ENCODE measurements at regions not wholly inside any gene's neighbourhood (a gene's known extent, or its start where the extent isn't known, plus 50 kb on each side); places are given as distances from the start of the nearest gene placed in this dataset.

- H2BK120ac ChIP-seq (ENCODE audit: low read depth, low read length): no peak overlapping the region
Observed at GRCh38 chr12:113643177-113643974, 171.7 kb upstream of the LHX5 start.

GRCh38 chr12:113642672-113643071 lies 171.0 kb upstream of the LHX5 start:
- Histone ChIP-seq H4K8ac (ENCODE audit: low read depth, low read length) (no peak overlapping the region), H3K9ac (ENCODE audit: low read depth, low read length, poor library complexity) (no peak overlapping the region), H3K4ac (ENCODE audit: low read length) (no peak overlapping the region), H3K4me1 (ENCODE audit: control insufficient read depth in 2 of 2, insufficient read depth in 1 of 2, low read depth in 1 of 2, low read length in 2 of 2) (peaks cover 0 to 6% of the 10 kb centered on the region in 2 donors), H3K9me3 (replicated peaks in 1 of 2; ENCODE audit: control insufficient read depth in 2 of 2, insufficient read depth in 1 of 2, low read depth in 1 of 2, low read length in 2 of 2) (no peaks in the 10 kb centered on the region), H3K14ac (ENCODE audit: low read length) (no peak overlapping the region), H3K4me2 (ENCODE audit: insufficient read depth, low read length, poor library complexity, severe bottlenecking) (no peak overlapping the region), H3K79me1 (ENCODE audit: low read depth, low read length) (no peaks in the 10 kb centered on the region), H2BK5ac (ENCODE audit: low read length) (no peak overlapping the region), H2AFZ (ENCODE audit: low read length) (no peak overlapping the region), H3K36me3 (replicated peaks in 1 of 2; ENCODE audit: control insufficient read depth in 2 of 2, insufficient read depth in 2 of 2, low read length in 2 of 2) (no peaks in the 10 kb centered on the region), H3K4me3 (ENCODE audit: low read length in 2 of 2) (no peak overlapping the region), H3K18ac (ENCODE audit: low read length) (no peak overlapping the region), H2BK15ac (ENCODE audit: low read length) (no peak overlapping the region), H2AK5ac (ENCODE audit: low read depth, low read length) (no peak overlapping the region), H2BK12ac (ENCODE audit: low read length) (no peak overlapping the region), H3K27ac (replicated peaks; ENCODE audit: low read length) (no peak overlapping the region), H3K23ac (ENCODE audit: low read depth, low read length, poor library complexity) (no peak overlapping the region), H4K91ac (ENCODE audit: low read depth, low read length, poor library complexity) (no peak overlapping the region), H3K27me3 (ENCODE audit: control insufficient read depth in 3 of 3, insufficient read depth in 3 of 3, low read depth in 1 of 3, low read length in 3 of 3) (peaks cover 0 to 64% (median 4%) of the 10 kb centered on the region in 3 experiments), H2BK120ac (ENCODE audit: low read depth, low read length) (no peak overlapping the region)
- no peak for DNase-seq (ENCODE audit: low spot score)
- WGBS, 2 donors (ENCODE audit: extremely low coverage in 2 of 2, insufficient read length in 2 of 2, insufficient replicate concordance in 1 of 2): no CpG with 5 or more reads among the region's 2 CpGs

More at GRCh38 chr12:113643177-113643974, 171.7 kb upstream of the LHX5 start:
- Histone ChIP-seq H3K23ac (ENCODE audit: low read depth, low read length, poor library complexity) (no peak overlapping the region), H2AK5ac (ENCODE audit: low read depth, low read length) (no peak overlapping the region), H2BK5ac (ENCODE audit: low read length) (no peak overlapping the region), H4K8ac (ENCODE audit: low read depth, low read length) (no peak overlapping the region), H3K4me3 (ENCODE audit: low read length in 2 of 2) (no peak overlapping the region), H4K91ac (ENCODE audit: low read depth, low read length, poor library complexity) (no peak overlapping the region), H3K9ac (ENCODE audit: low read depth, low read length, poor library complexity) (no peak overlapping the region), H3K27me3 (ENCODE audit: control insufficient read depth in 3 of 3, insufficient read depth in 3 of 3, low read depth in 1 of 3, low read length in 3 of 3) (peaks cover 0 to 69% (median 4%) of the 10 kb centered on the region in 3 experiments), H3K14ac (ENCODE audit: low read length) (no peak overlapping the region), H3K9me3 (replicated peaks in 1 of 2; ENCODE audit: control insufficient read depth in 2 of 2, insufficient read depth in 1 of 2, low read depth in 1 of 2, low read length in 2 of 2) (no peaks in the 10 kb centered on the region), H3K27ac (replicated peaks; ENCODE audit: low read length) (no peak overlapping the region), H3K4ac (ENCODE audit: low read length) (no peak overlapping the region), H3K4me1 (ENCODE audit: control insufficient read depth in 2 of 2, insufficient read depth in 1 of 2, low read depth in 1 of 2, low read length in 2 of 2) (peaks cover 0 to 6% of the 10 kb centered on the region in 2 donors), H3K79me1 (ENCODE audit: low read depth, low read length) (no peaks in the 10 kb centered on the region), H3K36me3 (replicated peaks in 1 of 2; ENCODE audit: control insufficient read depth in 2 of 2, insufficient read depth in 2 of 2, low read length in 2 of 2) (no peaks in the 10 kb centered on the region), H3K18ac (ENCODE audit: low read length) (no peak overlapping the region), H3K4me2 (ENCODE audit: insufficient read depth, low read length, poor library complexity, severe bottlenecking) (no peak overlapping the region), H2BK15ac (ENCODE audit: low read length) (no peak overlapping the region), H2BK12ac (ENCODE audit: low read length) (no peak overlapping the region), H2AFZ (ENCODE audit: low read length) (no peak overlapping the region)
- no CpG with 5 or more reads among the region's 8 CpGs for WGBS, 2 donors (ENCODE audit: extremely low coverage in 2 of 2, insufficient read length in 2 of 2, insufficient replicate concordance in 1 of 2)
- no peak for DNase-seq (ENCODE audit: low spot score)

GRCh38 chr12:113642216-113642615 lies 170.5 kb upstream of the LHX5 start:
- no peak overlapping the region for H2BK120ac ChIP-seq (ENCODE audit: low read depth, low read length)
- H3K4me1 ChIP-seq (ENCODE audit: control insufficient read depth in 2 of 2, insufficient read depth in 1 of 2, low read depth in 1 of 2, low read length in 2 of 2): peaks cover 0 to 5% of the 10 kb centered on the region in 2 donors
- no peak overlapping the region for H3K23ac ChIP-seq (ENCODE audit: low read depth, low read length, poor library complexity)
- H3K4me3 ChIP-seq (ENCODE audit: low read length in 2 of 2): no peak overlapping the region
- no peaks in the 10 kb centered on the region for H3K79me1 ChIP-seq (ENCODE audit: low read depth, low read length)
- no peaks in the 10 kb centered on the region for H3K9me3 ChIP-seq (replicated peaks in 1 of 2; ENCODE audit: control insufficient read depth in 2 of 2, insufficient read depth in 1 of 2, low read depth in 1 of 2, low read length in 2 of 2)
- H3K27me3 ChIP-seq (ENCODE audit: control insufficient read depth in 3 of 3, insufficient read depth in 3 of 3, low read depth in 1 of 3, low read length in 3 of 3): peaks cover 0 to 69% (median 4%) of the 10 kb centered on the region in 3 experiments
- no peak overlapping the region for H2BK12ac ChIP-seq (ENCODE audit: low read length)
- no peak overlapping the region for H3K14ac ChIP-seq (ENCODE audit: low read length)
- no peak overlapping the region for H2AFZ ChIP-seq (ENCODE audit: low read length)
- H3K36me3 ChIP-seq (replicated peaks in 1 of 2; ENCODE audit: control insufficient read depth in 2 of 2, insufficient read depth in 2 of 2, low read length in 2 of 2): no peaks in the 10 kb centered on the region
- H2AK5ac ChIP-seq (ENCODE audit: low read depth, low read length): no peak overlapping the region
- H3K4me2 ChIP-seq (ENCODE audit: insufficient read depth, low read length, poor library complexity, severe bottlenecking): no peak overlapping the region
- no peak overlapping the region for H3K9ac ChIP-seq (ENCODE audit: low read depth, low read length, poor library complexity)
- DNase-seq (ENCODE audit: low spot score): no peak
- H2BK5ac ChIP-seq (ENCODE audit: low read length): no peak overlapping the region
- H3K4ac ChIP-seq (ENCODE audit: low read length): no peak overlapping the region
- 100% methylated on average over 2 of the region's 3 CpGs; no CpG with 5 or more reads in 1 of the 2 donors for whole genome bisulfite sequencing, 2 donors (ENCODE audit: extremely low coverage in 2 of 2, insufficient read length in 2 of 2, insufficient replicate concordance in 1 of 2)
- no peak overlapping the region for H4K91ac ChIP-seq (ENCODE audit: low read depth, low read length, poor library complexity)
- H2BK15ac ChIP-seq (ENCODE audit: low read length): no peak overlapping the region
- no peak overlapping the region for H3K27ac ChIP-seq (replicated peaks; ENCODE audit: low read length)
- no peak overlapping the region for H4K8ac ChIP-seq (ENCODE audit: low read depth, low read length)
- H3K18ac ChIP-seq (ENCODE audit: low read length): no peak overlapping the region

- Histone ChIP-seq H2AK5ac (ENCODE audit: low read depth, low read length) (no peak overlapping the region), H3K9ac (ENCODE audit: low read depth, low read length, poor library complexity) (no peak overlapping the region), H3K4me1 (ENCODE audit: control insufficient read depth in 2 of 2, insufficient read depth in 1 of 2, low read depth in 1 of 2, low read length in 2 of 2) (peaks cover 0 to 5% of the 10 kb centered on the region in 2 donors), H3K4me2 (ENCODE audit: insufficient read depth, low read length, poor library complexity, severe bottlenecking) (no peak overlapping the region), H3K9me3 (replicated peaks in 1 of 2; ENCODE audit: control insufficient read depth in 2 of 2, insufficient read depth in 1 of 2, low read depth in 1 of 2, low read length in 2 of 2) (no peaks in the 10 kb centered on the region), H4K8ac (ENCODE audit: low read depth, low read length) (no peak overlapping the region), H3K18ac (ENCODE audit: low read length) (peak overlapping the region; percentile 55), H2BK120ac (ENCODE audit: low read depth, low read length) (no peak overlapping the region), H3K79me1 (ENCODE audit: low read depth, low read length) (no peaks in the 10 kb centered on the region), H2AFZ (ENCODE audit: low read length) (no peak overlapping the region), H2BK5ac (ENCODE audit: low read length) (no peak overlapping the region), H3K23ac (ENCODE audit: low read depth, low read length, poor library complexity) (peak overlapping the region; percentile 81), H3K14ac (ENCODE audit: low read length) (no peak overlapping the region), H3K27ac (replicated peaks; ENCODE audit: low read length) (no peak overlapping the region), H3K27me3 (ENCODE audit: control insufficient read depth in 3 of 3, insufficient read depth in 3 of 3, low read depth in 1 of 3, low read length in 3 of 3) (peaks cover 0 to 72% (median 4%) of the 10 kb centered on the region in 3 experiments), H3K4me3 (ENCODE audit: low read length in 2 of 2) (no peak overlapping the region), H2BK12ac (ENCODE audit: low read length) (peak overlapping the region; percentile 65), H3K4ac (ENCODE audit: low read length) (no peak overlapping the region), H4K91ac (ENCODE audit: low read depth, low read length, poor library complexity) (no peak overlapping the region), H3K36me3 (replicated peaks in 1 of 2; ENCODE audit: control insufficient read depth in 2 of 2, insufficient read depth in 2 of 2, low read length in 2 of 2) (no peaks in the 10 kb centered on the region), H2BK15ac (ENCODE audit: low read length) (peak overlapping the region; percentile 66)
- WGBS, 2 donors (ENCODE audit: extremely low coverage in 2 of 2, insufficient read length in 2 of 2, insufficient replicate concordance in 1 of 2): no CpG with 5 or more reads among the region's 11 CpGs
- DNase-seq (ENCODE audit: low spot score): no peak
Observed at GRCh38 chr12:113641426-113642030, 169.9 kb upstream of the LHX5 start.
